ENCODE measurements at regions not wholly inside any gene's neighbourhood (a gene's known extent, or its start where the extent isn't known, plus 50 kb on each side); places are given as distances from the start of the nearest gene placed in this dataset.

- no peaks in the 10 kb centered on the region for H3K9me3 ChIP-seq
- no peak overlapping the region for H3K9ac ChIP-seq
- no peaks in the 10 kb centered on the region for H3K36me3 ChIP-seq
- peaks cover 48% of the 10 kb centered on the region for H3K4me1 ChIP-seq
- H4K20me1 ChIP-seq: no peaks in the 10 kb centered on the region
- H3K4me3 ChIP-seq: no peak overlapping the region
- no peak for TF ChIP-seq Cebpa-rat (IDR thresholded peaks at IDR 0.05)
- peak overlapping the region; percentile 56; the same call in 1 of the 2 replicates for H3K27ac ChIP-seq
- no peaks in the 10 kb centered on the region for H3K27me3 ChIP-seq
- peak overlapping the region; percentile 84 for H3K4me2 ChIP-seq
Observed at GRCh38 chr14:101226603-101227425, 323.3 kb upstream of the RTL1 start.

- Histone ChIP-seq H3K9ac (no peak overlapping the region), H4K20me1 (no peaks in the 10 kb centered on the region), H3K4me2 (no peak overlapping the region), H3K9me3 (no peaks in the 10 kb centered on the region), H3K36me3 (no peaks in the 10 kb centered on the region), H3K4me1 (peaks cover 52% of the 10 kb centered on the region), H3K4me3 (no peak overlapping the region), H3K27me3 (no peaks in the 10 kb centered on the region), H3K27ac (no peak overlapping the region)
- TF ChIP-seq Cebpa-rat (IDR thresholded peaks at IDR 0.05): no peak
Observed at GRCh38 chr14:101227611-101228594, 324.4 kb upstream of the RTL1 start.

GRCh38 chr14:101228949-101229541 is 325.5 kb upstream of the RTL1 start:
- no peak for TF ChIP-seq Cebpa-rat (IDR thresholded peaks at IDR 0.05)
- Histone ChIP-seq H3K36me3 (no peaks in the 10 kb centered on the region), H3K27ac (no peak overlapping the region), H3K4me2 (no peak overlapping the region), H4K20me1 (no peaks in the 10 kb centered on the region), H3K9me3 (no peaks in the 10 kb centered on the region), H3K4me3 (no peak overlapping the region), H3K4me1 (peaks cover 49% of the 10 kb centered on the region), H3K9ac (no peak overlapping the region), H3K27me3 (0 out of 2 replicates have a peak, but pooled peaks cover 6% of the 10 kb centered on the region)

GRCh38 chr14:101229666-101230065 is 326.1 kb upstream of the RTL1 start:
- Histone ChIP-seq H3K4me3 (no peak overlapping the region), H3K36me3 (no peaks in the 10 kb centered on the region), H4K20me1 (no peaks in the 10 kb centered on the region), H3K4me2 (no peak overlapping the region), H3K27ac (no peak overlapping the region), H3K4me1 (peaks cover 48% of the 10 kb centered on the region), H3K9me3 (no peaks in the 10 kb centered on the region), H3K27me3 (0 out of 2 replicates have a peak, but pooled peaks cover 6% of the 10 kb centered on the region), H3K9ac (no peak overlapping the region)
- no peak for TF ChIP-seq Cebpa-rat (IDR thresholded peaks at IDR 0.05)

- H3K4me2 ChIP-seq: no peak overlapping the region
- TF ChIP-seq Cebpa-rat (IDR thresholded peaks at IDR 0.05): no peak
- no peak overlapping the region for H3K9ac ChIP-seq
- H3K36me3 ChIP-seq: no peaks in the 10 kb centered on the region
- 0 out of 2 replicates have a peak, but pooled peaks cover 6% of the 10 kb centered on the region for H3K27me3 ChIP-seq
- peaks cover 42% of the 10 kb centered on the region for H3K4me1 ChIP-seq
- no peaks in the 10 kb centered on the region for H4K20me1 ChIP-seq
- H3K9me3 ChIP-seq: no peaks in the 10 kb centered on the region
- H3K27ac ChIP-seq: no peak overlapping the region
- no peak overlapping the region for H3K4me3 ChIP-seq
Observed at GRCh38 chr14:101230161-101230850, 326.8 kb upstream of the RTL1 start.

GRCh38 chr14:101230851-101231550 is 327.5 kb upstream of the RTL1 start:
- Histone ChIP-seq H3K27ac (no peak overlapping the region), H3K9ac (no peak overlapping the region)

GRCh38 chr14:101231828-101232227 is 328.3 kb upstream of the RTL1 start:
- Histone ChIP-seq H3K36me3 (no peaks in the 10 kb centered on the region), H3K4me2 (peak overlapping the region; percentile 53), H3K27me3 (0 out of 2 replicates have a peak, but pooled peaks cover 6% of the 10 kb centered on the region), H3K27ac (no peak overlapping the region), H3K4me1 (peaks cover 27% of the 10 kb centered on the region), H3K9ac (no peak overlapping the region), H3K4me3 (no peak overlapping the region), H3K9me3 (no peaks in the 10 kb centered on the region), H4K20me1 (no peaks in the 10 kb centered on the region)
- TF ChIP-seq Cebpa-rat (IDR thresholded peaks at IDR 0.05): no peak

More at GRCh38 chr14:101230851-101231550, 327.5 kb upstream of the RTL1 start:
- Histone ChIP-seq H3K4me1 (peaks cover 35% of the 10 kb centered on the region), H3K36me3 (no peaks in the 10 kb centered on the region), H4K20me1 (no peaks in the 10 kb centered on the region), H3K4me3 (no peak overlapping the region), H3K27me3 (0 out of 2 replicates have a peak, but pooled peaks cover 6% of the 10 kb centered on the region), H3K9me3 (no peaks in the 10 kb centered on the region), H3K4me2 (no peak overlapping the region)
- no peak for TF ChIP-seq Cebpa-rat (IDR thresholded peaks at IDR 0.05)

- H3K9ac ChIP-seq: no peak overlapping the region
- H3K4me3 ChIP-seq: no peak overlapping the region
- H3K4me1 ChIP-seq: peaks cover 22% of the 10 kb centered on the region
- no peaks in the 10 kb centered on the region for H3K36me3 ChIP-seq
- H4K20me1 ChIP-seq: no peaks in the 10 kb centered on the region
- H3K27ac ChIP-seq: no peak overlapping the region
- no peaks in the 10 kb centered on the region for H3K9me3 ChIP-seq
- H3K27me3 ChIP-seq: 0 out of 2 replicates have a peak, but pooled peaks cover 6% of the 10 kb centered on the region
- no peak for TF ChIP-seq Cebpa-rat (IDR thresholded peaks at IDR 0.05)
- peak overlapping the region; percentile 53 for H3K4me2 ChIP-seq
Observed at GRCh38 chr14:101232340-101233020, 328.8 kb upstream of the DIO3 start.
